Smooth muscle cell (in vitro differentiated cells): ENCODE measurements at regions not wholly inside any gene's neighbourhood (a gene's known extent, or its start where the extent isn't known, plus 50 kb on each side); places are given as distances from the start of the nearest gene placed in this dataset.

Experiments
- DNase-seq: peaks from one replicate; lab custom pipeline; 2025; ENCODE audit not compliant: unreplicated experiment; lab: John Stamatoyannopoulos, UW
- H2AFZ ChIP-seq: fragments of 200-600 bp; sonication (generic); 2 replicates; pipeline ENCODE4 v1.6.0; 2016; ENCODE audit warnings: antibody characterized with exemption, low read depth, mild to moderate bottlenecking
- H3F3A ChIP-seq: fragments of 200-600 bp; sonication (generic); 2 replicates; pipeline ENCODE4 v1.6.0; 2017; ENCODE audit warnings: antibody characterized with exemption, low read depth
- H3K27ac ChIP-seq: fragments of 200-600 bp; sonication (generic); 2 replicates; pipeline ENCODE4 v1.5.1; 2016; ENCODE audit warnings: low read depth, mild to moderate bottlenecking
- H3K27me3 ChIP-seq: fragments of 200-600 bp; sonication (generic); 2 replicates; pipeline ENCODE4 v1.6.1; 2016; ENCODE audit warnings: low read depth, mild to moderate bottlenecking
- H3K36me3 ChIP-seq: fragments of 200-600 bp; sonication (generic); 2 replicates; pipeline ENCODE4 v1.5.1; 2016; ENCODE audit warnings: low read depth
- H3K4me1 ChIP-seq: fragments of 200-600 bp; sonication (generic); 2 replicates; pipeline ENCODE4 v1.5.1; 2016; ENCODE audit warnings: low read depth
- H3K4me2 ChIP-seq: fragments of 200-600 bp; sonication (generic); 2 replicates; pipeline ENCODE4 v1.6.0; 2016; ENCODE audit warnings: mild to moderate bottlenecking
- H3K4me3 ChIP-seq: fragments of 200-600 bp; sonication (generic); 2 replicates; pipeline ENCODE4 v1.5.1; 2016; ENCODE audit warnings: mild to moderate bottlenecking
- H3K79me2 ChIP-seq: fragments of 200-600 bp; sonication (generic); 2 replicates; pipeline ENCODE4 v1.6.0; 2016; ENCODE audit warnings: low read depth, mild to moderate bottlenecking
- H3K9ac ChIP-seq: fragments of 200-600 bp; sonication (generic); 2 replicates; pipeline ENCODE4 v1.6.0; 2016; ENCODE audit warnings: low read depth
- H3K9me3 ChIP-seq: fragments of 200-600 bp; sonication (generic); replicated peaks from 2 replicates; pipeline ENCODE4 v1.5.1; 2016; ENCODE audit warnings: low read depth
- H4K20me1 ChIP-seq: fragments of 200-600 bp; sonication (generic); 2 replicates; pipeline ENCODE4 v1.6.0; 2016; ENCODE audit warnings: low read depth
- CTCF ChIP-seq: fragments of 200-600 bp; sonication (generic); IDR thresholded peaks from 2 replicates; pipeline ENCODE4 v1.5.1; 2017; ENCODE audit warnings: borderline replicate concordance, mild to moderate bottlenecking, antibody characterized with exemption; ENCODE audit not compliant: insufficient read depth, poor library complexity, severe bottlenecking
- WGBS: methylation state at CpG from one replicate; pipeline ENCODE4 v1.1.7; 2016; ENCODE audit warnings: low lambda C conversion rate; 5-methylcytosine and 5-hydroxymethylcytosine counted together

- 83% methylated on average over 29 of the region's 29 CpGs for WGBS
- Histone ChIP-seq H3K27me3 (no peaks in the 10 kb centered on the region), H3F3A (no peaks in the 10 kb centered on the region), H3K79me2 (no peaks in the 10 kb centered on the region), H3K9me3 (no peaks in the 10 kb centered on the region), H2AFZ (no peak overlapping the region), H4K20me1 (no peaks in the 10 kb centered on the region), H3K4me3 (no peak overlapping the region), H3K36me3 (no peaks in the 10 kb centered on the region), H3K4me2 (no peak overlapping the region), H3K4me1 (peaks cover 7% of the 10 kb centered on the region), H3K9ac (no peak overlapping the region), H3K27ac (no peak overlapping the region)
- DNase-seq, result no peak
- TF ChIP-seq CTCF, result no peak
Observed at GRCh38 chr14:65287264-65288131, 125.0 kb upstream of the FUT8 start.

GRCh38 chr14:65290830-65291229, 121.7 kb upstream of the FUT8 start:
- peak overlapping the region; percentile 26 for H3K4me2 ChIP-seq
- no peak for DNase-seq
- no peaks in the 10 kb centered on the region for H3K79me2 ChIP-seq
- H3K36me3 ChIP-seq, result no peaks in the 10 kb centered on the region
- no peak overlapping the region for H2AFZ ChIP-seq
- H3K4me1 ChIP-seq, result no peaks in the 10 kb centered on the region
- no peak overlapping the region for H3K9ac ChIP-seq
- no peaks in the 10 kb centered on the region for H3K27me3 ChIP-seq
- H3K27ac ChIP-seq, result no peak overlapping the region
- no peaks in the 10 kb centered on the region for H4K20me1 ChIP-seq
- no peak overlapping the region for H3K4me3 ChIP-seq
- 60% methylated on average over 3 of the region's 3 CpGs for WGBS
- no peaks in the 10 kb centered on the region for H3K9me3 ChIP-seq
- H3F3A ChIP-seq, result no peaks in the 10 kb centered on the region
- TF ChIP-seq CTCF, result no peak

GRCh38 chr14:65291531-65291930, 121.0 kb upstream of the FUT8 start:
- Histone ChIP-seq H3K27ac (no peak overlapping the region), H4K20me1 (no peaks in the 10 kb centered on the region), H3K4me2 (no peak overlapping the region), H2AFZ (no peak overlapping the region), H3K79me2 (no peaks in the 10 kb centered on the region), H3K4me1 (no peaks in the 10 kb centered on the region), H3K4me3 (no peak overlapping the region), H3K9me3 (no peaks in the 10 kb centered on the region), H3F3A (no peaks in the 10 kb centered on the region), H3K9ac (no peak overlapping the region), H3K27me3 (no peaks in the 10 kb centered on the region), H3K36me3 (no peaks in the 10 kb centered on the region)
- no peak for DNase-seq
- TF ChIP-seq CTCF, result no peak
- WGBS, result 82% methylated on average over 3 of the region's 3 CpGs

- DNase-seq, result no peak
- Histone ChIP-seq H3K27me3 (no peaks in the 10 kb centered on the region), H2AFZ (no peak overlapping the region), H3K36me3 (no peaks in the 10 kb centered on the region), H3K4me1 (no peaks in the 10 kb centered on the region), H3K4me2 (no peak overlapping the region), H4K20me1 (no peaks in the 10 kb centered on the region), H3K79me2 (no peaks in the 10 kb centered on the region), H3K9me3 (no peaks in the 10 kb centered on the region), H3K27ac (no peak overlapping the region), H3F3A (no peaks in the 10 kb centered on the region), H3K4me3 (no peak overlapping the region), H3K9ac (no peak overlapping the region)
- WGBS, result 100% methylated on average over 1 of the region's 1 CpG
- TF ChIP-seq CTCF, result no peak
Observed at GRCh38 chr14:65294816-65295215, 117.7 kb upstream of the FUT8 start.
